ENCODE measurements at regions not wholly inside any gene's neighbourhood (a gene's known extent, or its start where the extent isn't known, plus 50 kb on each side); places are given as distances from the start of the nearest gene placed in this dataset.
A peak's percentile ranks its signal among the peaks of the same experiment; 100 is the strongest.

- peak overlapping the region; percentile 67 for H3K4me3 Mint-ChIP-seq (ENCODE audit: unreplicated experiment)
- TF ChIP-seq, protein P1, sequence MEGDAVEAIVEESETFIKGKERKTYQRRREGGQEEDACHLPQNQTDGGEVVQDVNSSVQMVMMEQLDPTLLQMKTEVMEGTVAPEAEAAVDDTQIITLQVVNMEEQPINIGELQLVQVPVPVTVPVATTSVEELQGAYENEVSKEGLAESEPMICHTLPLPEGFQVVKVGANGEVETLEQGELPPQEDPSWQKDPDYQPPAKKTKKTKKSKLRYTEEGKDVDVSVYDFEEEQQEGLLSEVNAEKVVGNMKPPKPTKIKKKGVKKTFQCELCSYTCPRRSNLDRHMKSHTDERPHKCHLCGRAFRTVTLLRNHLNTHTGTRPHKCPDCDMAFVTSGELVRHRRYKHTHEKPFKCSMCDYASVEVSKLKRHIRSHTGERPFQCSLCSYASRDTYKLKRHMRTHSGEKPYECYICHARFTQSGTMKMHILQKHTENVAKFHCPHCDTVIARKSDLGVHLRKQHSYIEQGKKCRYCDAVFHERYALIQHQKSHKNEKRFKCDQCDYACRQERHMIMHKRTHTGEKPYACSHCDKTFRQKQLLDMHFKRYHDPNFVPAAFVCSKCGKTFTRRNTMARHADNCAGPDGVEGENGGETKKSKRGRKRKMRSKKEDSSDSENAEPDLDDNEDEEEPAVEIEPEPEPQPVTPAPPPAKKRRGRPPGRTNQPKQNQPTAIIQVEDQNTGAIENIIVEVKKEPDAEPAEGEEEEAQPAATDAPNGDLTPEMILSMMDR (IDR thresholded peaks at IDR 0.05; ENCODE audit: partially characterized antibody, unreplicated experiment), result no peak
- H3K27me3 Mint-ChIP-seq (ENCODE audit: unreplicated experiment), result peaks cover 13% of the 10 kb centered on the region
- H3K36me3 Mint-ChIP-seq (ENCODE audit: unreplicated experiment), result no peaks in the 10 kb centered on the region
- H3K4me1 Mint-ChIP-seq (ENCODE audit: low read depth, unreplicated experiment), result peaks cover 56% of the 10 kb centered on the region
- no peak for DNase-seq
- peak overlapping the region; percentile 97 for H3K27ac Mint-ChIP-seq (ENCODE audit: unreplicated experiment)
- peaks cover 18% of the 10 kb centered on the region for H3K9me3 Mint-ChIP-seq (ENCODE audit: unreplicated experiment)
These were observed 288.1 kb downstream of the TMX3 start for GRCh38 chr18:68426731-68427315.

DNA sequence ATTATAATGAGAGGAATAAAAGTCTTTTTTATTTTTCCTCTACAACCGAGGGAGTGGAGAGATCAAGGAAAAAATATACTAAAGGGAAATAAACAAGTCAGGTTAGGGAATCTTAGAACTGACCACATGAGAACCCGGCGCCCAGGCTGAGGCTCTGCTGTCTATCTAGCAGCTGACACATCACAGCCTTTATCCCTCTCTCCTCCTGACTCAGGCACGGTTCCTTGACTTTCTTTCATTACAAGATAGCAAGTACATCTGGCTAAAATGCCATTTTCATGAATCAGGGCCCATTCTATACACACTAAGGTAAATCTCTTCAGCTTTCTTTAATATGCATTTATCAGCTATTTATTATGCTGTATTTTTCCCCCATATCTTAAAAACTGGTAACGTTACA, 296.0 kb downstream of the TMX3 start:
- DNase-seq, result no peak
- peak overlapping the region; percentile 96 for H3K27ac Mint-ChIP-seq (ENCODE audit: unreplicated experiment)
- peaks cover 3% of the 10 kb centered on the region for H3K9me3 Mint-ChIP-seq (ENCODE audit: unreplicated experiment)
- peak overlapping the region; percentile 8 for H3K4me3 Mint-ChIP-seq (ENCODE audit: unreplicated experiment)
- TF ChIP-seq, protein P1 (IDR thresholded peaks at IDR 0.05; ENCODE audit: partially characterized antibody, unreplicated experiment), result no peak
- H3K36me3 Mint-ChIP-seq (ENCODE audit: unreplicated experiment), result peaks cover 5% of the 10 kb centered on the region
- H3K4me1 Mint-ChIP-seq (ENCODE audit: low read depth, unreplicated experiment), result peaks cover 20% of the 10 kb centered on the region
- H3K27me3 Mint-ChIP-seq (ENCODE audit: unreplicated experiment), result peaks cover 5% of the 10 kb centered on the region

DNA sequence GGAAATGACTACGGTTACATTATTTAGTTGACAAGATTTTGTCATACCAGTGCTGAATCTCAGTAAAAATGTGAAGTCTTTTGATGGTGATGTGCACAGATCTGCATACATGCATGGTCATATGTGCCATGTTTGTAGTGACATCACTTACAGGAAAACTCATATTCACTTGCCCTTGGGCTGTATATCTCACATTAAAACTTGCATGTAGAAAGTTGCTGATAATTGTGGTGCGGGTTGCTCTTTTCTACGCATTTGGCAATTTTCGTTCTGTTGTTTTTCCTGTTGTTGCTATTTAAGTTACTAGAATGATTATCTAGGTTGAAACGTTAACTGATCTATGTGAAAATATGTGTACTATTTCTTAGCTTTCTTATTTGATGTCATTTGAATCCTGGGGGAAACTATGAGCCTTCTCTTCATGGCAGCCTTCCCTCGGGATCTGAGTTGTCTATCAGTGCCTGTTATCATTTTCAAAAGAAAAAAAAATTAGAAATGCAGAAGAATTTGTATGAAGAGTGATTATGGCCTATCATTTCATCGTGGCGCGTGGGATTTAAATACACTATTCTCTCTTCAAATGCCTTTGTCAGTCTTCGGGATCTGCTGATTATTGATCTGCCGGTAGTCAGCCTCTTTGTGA, 296.6 kb downstream of the TMX3 start:
- peaks cover 5% of the 10 kb centered on the region for H3K27me3 Mint-ChIP-seq (ENCODE audit: unreplicated experiment)
- TF ChIP-seq, protein P1 (IDR thresholded peaks at IDR 0.05; ENCODE audit: partially characterized antibody, unreplicated experiment), result no peak
- H3K27ac Mint-ChIP-seq (ENCODE audit: unreplicated experiment), result peak overlapping the region; percentile 96
- H3K4me1 Mint-ChIP-seq (ENCODE audit: low read depth, unreplicated experiment), result peaks cover 20% of the 10 kb centered on the region
- DNase-seq, result no peak
- peaks cover 5% of the 10 kb centered on the region for H3K36me3 Mint-ChIP-seq (ENCODE audit: unreplicated experiment)
- peaks cover 3% of the 10 kb centered on the region for H3K9me3 Mint-ChIP-seq (ENCODE audit: unreplicated experiment)
- peak overlapping the region; percentile 8 for H3K4me3 Mint-ChIP-seq (ENCODE audit: unreplicated experiment)

DNA sequence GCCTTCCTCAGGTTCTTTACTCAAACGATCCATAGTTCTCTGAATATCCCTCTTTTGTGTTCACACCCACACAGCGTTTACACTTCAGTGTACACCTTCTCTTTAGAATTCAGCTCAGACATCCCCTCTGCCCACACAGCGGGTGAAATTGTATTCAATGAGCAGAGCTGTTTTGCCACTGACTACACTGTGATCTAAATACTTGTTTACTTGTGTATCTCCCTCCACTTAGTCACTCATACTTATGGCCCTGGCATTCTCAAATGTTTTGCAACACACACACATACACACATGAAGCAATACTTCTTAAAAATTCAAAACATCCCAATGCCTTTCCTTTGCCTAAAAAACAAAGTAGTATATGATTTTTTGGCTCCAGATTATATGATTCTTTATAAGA, 297.1 kb downstream of the TMX3 start:
- Mint-ChIP-seq H3K36me3 (ENCODE audit: unreplicated experiment) (peaks cover 5% of the 10 kb centered on the region), H3K27me3 (ENCODE audit: unreplicated experiment) (peaks cover 5% of the 10 kb centered on the region), H3K9me3 (ENCODE audit: unreplicated experiment) (peaks cover 3% of the 10 kb centered on the region), H3K4me1 (ENCODE audit: low read depth, unreplicated experiment) (peaks cover 20% of the 10 kb centered on the region), H3K4me3 (ENCODE audit: unreplicated experiment) (peak overlapping the region; percentile 71), H3K27ac (ENCODE audit: unreplicated experiment) (peak overlapping the region; percentile 96)
- no peak for DNase-seq
- TF ChIP-seq, protein P1 (IDR thresholded peaks at IDR 0.05; ENCODE audit: partially characterized antibody, unreplicated experiment), result no peak

DNA sequence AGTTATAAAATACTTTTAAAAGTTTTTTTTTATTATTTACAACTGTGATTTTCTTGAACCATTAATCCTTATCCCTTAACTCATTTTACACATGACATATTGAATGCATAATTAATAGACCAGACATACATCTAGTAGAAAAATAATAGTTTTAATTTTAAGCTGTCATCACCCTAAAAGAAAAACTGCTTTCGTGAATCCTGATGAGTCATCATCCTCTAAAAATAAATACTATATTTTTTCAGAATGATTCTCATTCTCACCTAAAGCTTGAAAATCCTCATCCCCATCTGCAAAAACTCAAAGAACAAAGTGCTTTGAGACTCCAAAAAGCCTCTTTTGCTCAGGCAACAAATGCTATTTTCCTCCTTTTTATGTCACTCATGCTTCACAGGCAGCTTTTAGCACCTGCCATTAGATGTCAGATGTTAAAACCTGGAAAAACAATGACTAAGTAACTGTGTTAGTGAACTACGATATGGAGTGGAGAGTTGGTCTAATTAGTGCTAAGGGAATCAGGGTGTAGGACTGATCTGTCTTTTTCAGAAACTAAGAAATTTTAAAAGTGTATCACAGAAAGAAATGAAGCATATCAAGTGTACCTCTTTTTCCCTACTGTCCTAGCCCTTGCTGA, 297.6 kb downstream of the TMX3 start:
- peak overlapping the region; percentile 96 for H3K27ac Mint-ChIP-seq (ENCODE audit: unreplicated experiment)
- TF ChIP-seq, protein P1 (IDR thresholded peaks at IDR 0.05; ENCODE audit: partially characterized antibody, unreplicated experiment), result no peak
- peaks cover 5% of the 10 kb centered on the region for H3K27me3 Mint-ChIP-seq (ENCODE audit: unreplicated experiment)
- H3K9me3 Mint-ChIP-seq (ENCODE audit: unreplicated experiment), result peaks cover 3% of the 10 kb centered on the region
- peaks cover 5% of the 10 kb centered on the region for H3K36me3 Mint-ChIP-seq (ENCODE audit: unreplicated experiment)
- DNase-seq, result no peak
- H3K4me3 Mint-ChIP-seq (ENCODE audit: unreplicated experiment), result peak overlapping the region; percentile 71
- peaks cover 20% of the 10 kb centered on the region for H3K4me1 Mint-ChIP-seq (ENCODE audit: low read depth, unreplicated experiment)

All from glutamatergic neuron (in vitro differentiated cells).